DMS153 (cell line): ENCODE measurements at regions not wholly inside any gene's neighbourhood (a gene's known extent, or its start where the extent isn't known, plus 50 kb on each side); places are given as distances from the start of the nearest gene placed in this dataset.
"Not testable (repeated sequence)": the region's sequence is repeated elsewhere in the genome, so short reads cannot be mapped to it uniquely, and the experiment has no call there.

Experiments
- DNase-seq: peaks from one replicate; lab custom pipeline; 2025; lab: John Stamatoyannopoulos, UW

DNA sequence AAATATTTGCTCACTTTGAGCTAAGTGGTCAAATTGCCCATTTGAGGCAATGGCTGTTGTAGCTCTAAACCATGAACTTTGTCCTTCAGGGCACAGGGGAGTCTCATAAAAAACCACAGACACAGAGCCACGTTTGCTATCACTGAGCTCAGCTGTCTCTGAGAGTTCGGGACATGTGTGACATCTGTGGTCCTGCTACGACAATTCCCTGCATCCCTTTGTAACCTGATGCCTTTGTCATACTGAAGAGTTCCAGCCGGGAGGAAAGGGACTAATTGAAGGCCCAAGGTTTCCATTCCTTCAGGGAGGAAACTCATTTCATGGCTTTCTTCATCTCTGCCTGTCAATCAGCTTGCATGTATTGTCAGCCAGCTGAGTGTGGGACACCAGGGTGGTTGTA, 599.4 kb upstream of the CDH5 start:
- no peak for DNase-seq

DNA sequence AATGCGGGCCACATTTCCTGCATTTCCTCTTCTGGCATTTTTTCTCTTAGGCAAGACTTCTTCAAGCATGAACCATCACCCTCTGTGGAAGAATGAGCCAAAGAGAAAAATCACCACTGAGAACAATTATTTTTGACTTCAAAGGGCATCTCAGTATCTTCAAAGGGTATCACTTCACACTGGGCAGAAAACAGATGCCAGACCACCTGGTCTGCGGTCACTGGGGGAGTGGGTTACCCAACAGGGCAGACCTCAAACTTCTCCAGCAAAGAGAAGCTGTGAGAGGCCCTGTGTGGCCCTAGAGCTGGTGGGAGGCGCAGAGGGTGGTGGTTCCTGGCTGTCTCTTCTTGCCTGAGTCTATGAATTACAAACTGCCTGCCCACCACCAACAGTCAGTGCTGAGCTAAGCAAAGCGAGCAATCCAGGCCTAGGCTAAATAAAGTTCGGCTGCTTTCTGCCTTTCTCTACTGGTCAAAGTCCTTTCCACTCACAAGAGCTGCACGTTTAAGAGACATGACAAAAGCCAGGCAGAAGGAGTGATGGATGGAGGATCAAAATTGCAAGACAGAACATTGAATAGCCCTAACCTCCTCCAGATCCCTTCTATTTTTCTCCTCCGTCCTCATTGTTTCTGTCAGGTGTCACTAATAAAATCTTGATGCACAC, 602.7 kb upstream of the CDH5 start:
- DNase-seq: no peak

DNA sequence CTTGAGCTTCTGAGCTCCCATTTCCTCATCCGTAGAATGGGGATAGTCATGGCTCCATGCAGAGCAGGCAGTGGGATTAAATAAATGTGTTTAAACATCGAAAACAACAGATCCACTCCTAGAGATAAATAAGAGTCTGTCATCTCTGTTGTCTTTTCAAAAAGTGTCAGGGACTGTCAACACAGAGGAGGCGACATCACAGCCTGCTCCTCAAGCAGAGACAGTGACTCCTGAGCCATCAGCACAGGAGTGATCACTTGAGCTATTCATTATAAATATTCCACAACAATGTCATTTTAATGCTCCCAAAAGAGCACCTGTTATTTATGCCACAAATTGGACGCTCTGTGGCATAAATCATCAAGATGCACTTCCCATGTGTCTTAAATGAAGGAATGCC, 605.6 kb upstream of the CDH5 start:
- no peak for DNase-seq

DNA sequence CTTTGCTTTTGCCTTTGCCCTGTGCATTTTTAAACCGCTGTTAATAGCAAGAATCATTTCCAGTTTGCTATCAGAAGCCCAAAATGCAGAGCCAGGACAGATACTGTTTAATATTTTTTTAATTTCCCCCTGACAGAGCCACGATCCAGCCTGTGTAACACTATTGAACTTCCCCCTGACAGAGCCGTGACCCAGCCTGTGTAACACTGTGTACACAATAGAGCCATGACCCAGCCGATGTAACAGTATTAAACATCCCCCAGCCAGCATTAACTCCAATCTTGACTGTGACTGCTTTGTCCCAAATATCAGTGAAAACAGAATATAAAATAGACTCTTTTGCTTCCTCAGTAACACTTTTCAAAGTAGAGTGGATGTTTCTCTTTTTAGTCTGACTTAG, 607.9 kb upstream of the CDH5 start:
- no peak for DNase-seq

DNA sequence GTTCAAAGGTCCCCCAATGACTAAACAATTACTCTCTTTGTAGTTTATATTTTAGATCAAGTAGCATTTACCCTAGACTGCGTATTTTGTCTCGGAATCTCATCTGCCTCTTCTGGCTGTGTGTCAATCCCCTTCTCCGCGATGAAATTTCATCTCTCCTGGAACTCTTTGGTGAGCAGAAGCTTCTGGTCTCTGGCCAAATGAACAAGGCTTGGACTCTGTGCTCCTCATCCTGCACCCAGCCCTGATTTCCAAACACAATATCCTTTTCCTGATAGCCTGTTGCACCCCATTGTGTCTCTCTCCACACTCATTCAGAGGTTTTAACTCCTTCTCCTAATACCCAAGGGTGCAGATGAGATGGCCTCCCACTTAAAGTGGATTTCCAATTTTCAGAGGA, 609.4 kb upstream of the CDH5 start:
- DNase-seq: no peak

DNA sequence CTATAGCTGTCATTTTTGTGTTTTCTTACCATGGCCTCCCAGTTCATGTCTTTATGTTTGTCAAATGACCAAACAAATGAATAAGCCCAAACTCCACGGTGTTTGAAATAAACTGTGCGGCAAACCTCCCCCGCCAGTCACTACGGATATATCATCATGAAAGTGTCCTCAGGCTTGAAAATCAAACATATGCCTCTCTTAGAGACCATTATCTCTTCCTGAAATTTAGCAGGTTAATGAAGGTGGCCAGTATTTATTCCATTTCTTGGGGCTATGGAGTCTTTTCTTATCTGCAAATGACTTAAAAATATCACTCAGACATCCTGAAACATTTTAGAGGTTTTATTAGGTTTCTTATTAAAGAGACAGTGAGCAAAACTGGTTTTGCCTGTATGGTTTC, 610.3 kb upstream of the CDH5 start:
- DNase-seq: no peak

DNA sequence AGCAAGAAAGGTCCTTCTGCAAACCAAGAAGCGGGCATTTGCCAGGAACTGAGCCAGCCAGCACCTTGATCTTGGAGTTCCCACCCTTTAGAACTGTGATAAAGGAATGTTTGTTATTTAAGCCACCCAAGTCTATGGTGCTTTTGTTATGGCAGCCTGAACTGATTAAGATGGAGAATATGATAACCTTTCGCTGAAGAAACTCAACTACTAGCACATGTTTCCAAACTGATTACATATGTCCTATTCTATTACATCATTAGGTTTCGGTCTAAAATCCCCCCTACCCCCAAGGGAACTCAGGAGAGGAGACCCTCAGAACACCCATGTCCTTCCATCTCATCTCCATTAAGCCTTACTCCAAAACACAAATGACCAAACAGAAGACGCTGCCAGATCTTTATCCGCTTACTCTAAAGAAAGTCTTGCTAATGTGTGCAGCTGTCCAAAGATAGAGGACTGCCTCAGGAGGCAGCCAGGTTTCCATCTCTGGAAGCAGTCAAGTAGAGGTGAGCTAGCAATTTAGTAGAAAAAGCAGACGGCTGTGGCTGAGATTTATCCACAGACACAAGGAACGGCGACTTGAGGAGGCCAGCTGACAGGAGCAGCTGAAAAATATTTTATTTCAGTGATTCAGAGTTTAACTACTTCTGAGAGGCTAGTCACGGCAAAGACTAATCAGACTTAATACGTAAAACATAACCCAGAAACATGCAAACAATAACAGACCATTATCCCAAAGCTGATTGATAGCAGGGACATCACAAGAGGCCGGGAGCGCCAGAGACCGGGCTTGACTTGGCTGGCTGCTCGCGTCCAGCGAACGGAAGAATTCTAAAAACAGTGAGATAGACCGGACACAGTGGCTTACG, 611.4 kb upstream of the CDH5 start:
- no peak for DNase-seq

DNA sequence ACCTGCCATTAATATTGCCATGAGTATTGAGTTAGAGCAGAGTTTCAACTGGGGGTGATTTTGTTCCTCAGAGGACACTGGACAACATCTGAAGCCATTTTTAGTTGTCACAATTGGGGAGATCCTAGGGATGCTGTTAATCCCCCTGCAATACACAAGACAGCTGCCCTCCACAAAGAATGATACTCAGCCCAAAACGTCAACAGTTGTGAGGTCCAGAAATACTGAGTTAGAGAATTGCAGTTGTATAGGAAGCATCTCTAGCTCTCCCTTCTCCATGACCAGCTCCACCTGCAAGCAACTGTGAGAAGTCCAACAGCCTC, 614.0 kb upstream of the CDH5 start:
- DNase-seq: no peak

DNA sequence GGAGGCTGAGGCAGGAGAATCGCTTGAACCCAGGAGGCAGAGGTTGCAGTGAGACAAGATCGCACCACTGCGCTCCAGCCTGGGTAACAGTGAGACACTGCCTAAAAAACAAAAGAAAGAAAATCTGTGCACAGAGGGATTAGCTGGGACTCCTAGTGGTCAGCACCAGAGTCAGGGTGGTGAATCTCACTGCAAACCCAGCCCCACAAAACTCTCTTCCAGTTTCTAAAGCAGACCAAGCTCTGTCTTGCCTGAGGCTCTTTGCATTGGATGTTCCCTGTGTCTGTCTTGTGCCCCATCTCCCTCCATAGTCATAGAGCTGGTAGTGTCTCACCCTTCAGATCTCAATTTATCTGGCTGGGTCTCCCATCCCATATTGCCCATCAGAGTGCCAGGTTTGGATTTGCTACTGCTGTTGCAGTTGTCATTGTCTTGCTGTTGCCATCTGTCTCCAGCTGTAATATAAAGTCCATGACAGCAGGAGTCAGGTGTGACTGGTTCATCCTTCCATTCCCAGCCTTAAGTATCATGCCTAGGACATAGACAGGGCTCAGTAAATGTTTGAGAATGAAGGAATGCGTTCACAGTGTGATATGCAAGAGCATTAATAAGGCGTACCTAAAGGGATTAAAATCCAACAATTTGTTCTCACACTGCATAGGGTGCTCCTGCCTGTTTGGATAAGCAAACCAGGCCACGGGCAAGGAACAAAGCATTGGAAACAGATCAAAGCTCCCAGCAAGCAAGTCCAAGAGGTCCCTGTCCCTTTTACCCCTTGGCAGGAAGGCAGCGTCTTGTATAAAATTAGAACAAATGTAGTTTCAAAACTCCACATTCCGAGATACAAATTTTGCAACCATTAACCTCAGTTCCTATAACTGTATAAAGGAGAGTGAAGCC, 614.6 kb upstream of the CDH5 start:
- no peak for DNase-seq

DNA sequence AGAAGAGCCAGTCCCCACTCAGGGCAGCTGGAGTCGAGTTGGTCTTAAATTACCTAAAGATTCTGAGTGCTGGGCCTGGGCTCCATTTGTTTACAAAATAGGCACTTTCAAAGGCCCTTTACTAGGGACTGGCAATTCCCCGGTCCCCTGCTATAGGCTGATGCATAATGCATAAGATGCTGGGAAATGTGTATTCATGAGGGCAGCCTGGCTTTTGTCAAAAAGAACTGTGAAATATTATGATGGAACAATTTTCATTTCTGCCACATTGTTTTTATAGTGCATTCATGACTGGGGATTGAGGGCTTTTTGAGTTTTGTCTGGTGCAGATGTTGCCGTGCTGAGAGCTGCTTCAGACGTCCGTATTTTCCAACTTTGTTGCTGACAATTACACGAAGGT, 617.0 kb upstream of the CDH5 start:
- DNase-seq: no peak

DNA sequence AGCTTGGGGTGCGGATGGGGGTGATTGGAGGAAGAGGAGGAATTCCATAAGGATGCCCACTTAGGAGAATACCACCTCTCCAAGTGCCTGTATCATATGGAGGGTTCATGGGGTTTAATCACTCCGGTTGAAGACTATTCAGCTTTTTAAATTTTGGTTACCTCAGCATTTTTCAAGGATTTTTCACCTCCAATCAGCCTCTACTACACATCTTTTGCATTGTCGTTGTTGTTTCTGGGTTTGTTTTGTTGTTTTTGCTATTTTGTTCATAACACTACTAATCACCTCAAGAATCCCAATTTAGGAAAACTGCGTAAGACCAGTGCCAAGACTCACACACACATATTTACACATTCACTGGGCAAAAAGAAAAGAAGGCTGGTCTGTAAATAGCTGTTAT, 619.5 kb upstream of the CDH5 start:
- DNase-seq: no peak

DNA sequence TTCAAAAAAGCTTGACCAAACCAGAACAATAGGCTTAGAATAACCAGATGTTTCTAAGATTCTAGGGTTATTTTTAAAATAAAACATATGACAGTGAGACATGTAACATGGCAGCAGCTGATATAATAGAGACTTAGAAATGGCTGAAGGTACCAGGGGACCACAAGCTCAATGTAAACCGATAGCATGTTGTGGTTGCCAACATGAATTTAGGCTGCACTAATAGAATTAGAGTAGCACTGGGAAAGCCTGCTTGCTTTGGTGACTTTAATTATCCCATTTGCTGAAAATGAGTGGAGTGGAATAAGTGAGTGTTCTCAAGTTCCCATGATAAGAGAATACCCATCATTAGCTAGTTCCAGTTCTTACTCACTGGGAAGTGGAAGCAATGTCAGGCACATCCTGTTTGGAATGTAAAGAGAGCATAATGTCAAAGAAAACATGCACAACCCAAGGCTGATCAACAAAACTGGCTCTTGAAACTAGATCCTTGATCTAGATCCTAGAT, 621.2 kb upstream of the CDH5 start:
- DNase-seq: no peak

DNA sequence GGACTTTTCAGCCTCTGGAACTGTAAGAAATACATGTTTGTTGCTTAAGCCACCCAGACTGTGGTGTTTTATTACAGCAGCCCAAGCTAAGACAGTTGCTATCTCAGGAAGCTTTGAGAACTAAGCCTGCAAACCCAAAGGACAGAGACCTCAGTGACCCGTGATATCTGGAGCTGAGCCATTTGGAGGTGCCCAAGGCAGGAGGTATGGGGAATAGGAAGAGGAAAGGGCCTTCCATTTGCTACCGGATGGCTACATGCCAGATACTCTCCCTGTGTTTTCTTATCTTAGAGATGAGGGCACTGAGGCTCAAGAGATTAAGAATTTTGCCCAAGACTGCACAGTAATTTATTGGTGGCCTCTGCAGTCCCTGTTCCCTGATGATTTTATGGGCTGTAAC, 622.1 kb upstream of the CDH5 start:
- DNase-seq: no peak

DNA sequence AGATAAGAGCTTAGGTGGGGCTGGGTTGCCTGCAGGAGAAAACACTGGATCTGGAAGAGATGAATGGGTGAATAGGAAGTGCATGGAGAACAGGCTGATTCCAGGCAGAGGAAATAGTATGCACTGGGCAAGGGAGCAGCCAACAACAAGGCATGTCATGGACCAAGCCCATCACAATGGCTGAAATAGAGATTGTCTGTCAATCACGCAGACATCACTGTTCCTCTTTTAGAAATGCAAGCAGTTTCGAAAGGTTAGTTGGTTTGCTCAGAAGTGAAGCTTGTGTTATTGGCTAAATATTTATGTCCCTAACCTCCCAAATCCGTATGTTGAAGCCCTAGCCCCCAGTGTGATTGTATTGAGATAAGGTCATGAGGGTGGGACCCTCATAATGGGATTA, 621.7 kb upstream of the CDH11 start:
- DNase-seq: no peak

DNA sequence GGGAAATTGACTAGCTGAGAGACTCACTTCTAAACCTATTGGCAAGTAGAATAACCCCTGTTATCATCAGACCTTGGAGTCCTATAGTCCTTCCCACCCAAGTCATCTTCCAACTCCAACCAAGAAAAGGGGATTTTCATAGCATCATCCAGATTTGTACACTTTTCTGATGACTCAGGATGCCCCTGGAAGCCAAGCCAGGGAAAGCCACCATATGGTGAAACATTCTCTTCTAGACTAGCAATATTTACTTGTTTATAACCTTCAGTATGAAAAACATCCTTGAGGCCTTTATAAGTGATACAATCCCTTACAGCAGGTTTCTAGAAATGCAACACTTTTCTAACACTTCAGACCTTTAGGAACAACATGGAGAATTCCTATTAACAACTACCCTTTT, 618.8 kb upstream of the CDH11 start:
- DNase-seq: no peak

DNA sequence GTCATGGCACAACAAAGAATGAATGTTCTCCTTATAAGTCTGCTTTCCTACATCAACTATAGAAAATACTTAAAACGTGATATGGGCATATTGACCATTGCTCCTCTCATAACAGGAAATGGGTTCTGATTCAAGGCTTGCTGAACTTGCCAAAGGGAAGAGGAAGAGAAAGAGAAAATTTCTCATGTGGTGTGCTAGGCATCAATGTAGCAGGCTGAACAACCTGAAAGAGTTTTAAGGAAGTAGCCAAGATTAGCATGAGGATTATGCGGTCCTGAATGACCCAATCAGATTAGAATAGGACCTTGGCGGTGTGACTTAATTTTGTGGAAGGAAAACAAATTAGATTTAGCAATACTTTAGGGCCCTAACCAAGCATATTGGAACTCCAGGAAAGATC, 617.7 kb upstream of the CDH11 start:
- no peak for DNase-seq

DNA sequence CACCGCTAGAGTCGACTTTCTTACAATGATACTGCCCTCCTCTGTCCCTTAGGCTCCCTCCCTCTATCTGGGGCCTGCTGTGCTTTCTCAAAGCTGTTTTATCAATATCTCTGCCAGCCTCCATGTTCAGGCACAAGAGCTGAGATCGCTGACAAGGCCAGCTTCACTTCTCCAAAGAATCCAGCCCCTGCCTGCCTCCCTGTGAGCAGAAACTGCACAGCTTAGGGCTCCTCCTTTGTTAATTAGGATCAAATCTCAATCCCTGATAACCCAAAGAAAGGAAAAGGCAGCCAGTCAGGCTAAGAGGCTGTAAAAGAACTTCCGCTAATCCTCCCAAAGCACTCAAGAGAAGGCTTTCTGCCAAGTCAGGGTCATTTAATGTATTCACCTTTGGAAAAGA, 616.0 kb upstream of the CDH11 start:
- peak; percentile 12 for DNase-seq

DNA sequence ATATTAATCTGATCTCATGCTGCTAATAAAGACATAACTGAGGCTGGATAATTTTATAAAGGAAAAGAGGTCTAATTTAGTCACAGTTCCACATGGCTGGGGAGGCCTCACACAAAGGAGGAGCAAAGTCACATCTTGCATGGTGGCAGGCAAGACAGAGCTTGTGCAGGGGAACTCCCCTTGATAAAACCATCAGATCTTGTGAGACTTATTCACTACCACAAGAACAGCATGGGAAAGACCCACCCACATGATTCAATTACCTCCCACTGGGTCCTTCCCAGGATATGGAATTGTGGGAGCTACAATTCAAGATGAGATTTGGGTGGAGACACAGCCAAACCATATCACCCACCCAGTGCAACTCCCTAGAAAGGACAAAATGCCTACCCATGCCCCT, 613.8 kb upstream of the CDH11 start:
- DNase-seq: not testable (repeated sequence)

DNA sequence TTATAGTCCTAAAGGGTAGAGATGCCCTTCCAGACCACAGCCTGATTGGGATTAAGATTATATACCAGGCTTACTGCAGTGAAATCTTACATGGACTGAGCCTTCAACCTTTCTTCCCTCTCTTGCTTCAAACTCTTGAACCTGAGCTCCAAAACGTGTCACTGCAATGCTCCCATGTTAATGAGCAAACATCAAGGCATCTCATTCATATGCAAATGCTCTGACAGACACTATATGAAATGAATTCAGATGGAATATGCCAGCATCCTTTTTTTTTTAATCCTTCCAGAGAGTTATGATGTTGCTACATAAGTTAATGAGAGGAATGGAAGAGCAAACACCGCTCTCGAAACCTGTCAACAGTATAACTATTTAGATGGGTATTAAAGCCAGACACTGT, 611.9 kb upstream of the CDH11 start:
- DNase-seq: no peak

DNA sequence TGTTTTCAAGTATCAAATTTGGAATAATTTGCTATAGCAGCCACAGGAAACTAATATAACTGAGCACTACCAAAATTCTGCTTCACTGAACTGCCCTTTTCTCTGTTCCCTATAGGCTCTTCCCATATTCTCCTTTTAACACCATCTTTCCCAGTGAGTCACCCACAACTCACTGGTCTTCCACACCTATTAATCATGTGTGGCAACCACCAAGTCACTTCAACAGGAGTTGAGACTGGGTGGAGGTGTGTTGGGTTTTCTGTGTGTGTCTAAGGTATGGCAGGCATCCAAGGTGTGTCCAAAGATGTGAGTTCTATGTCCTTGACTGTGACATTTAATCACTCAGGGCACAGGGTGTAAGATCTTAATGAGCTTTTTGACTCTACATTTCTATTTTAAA, 610.0 kb upstream of the CDH11 start:
- no peak for DNase-seq

DNA sequence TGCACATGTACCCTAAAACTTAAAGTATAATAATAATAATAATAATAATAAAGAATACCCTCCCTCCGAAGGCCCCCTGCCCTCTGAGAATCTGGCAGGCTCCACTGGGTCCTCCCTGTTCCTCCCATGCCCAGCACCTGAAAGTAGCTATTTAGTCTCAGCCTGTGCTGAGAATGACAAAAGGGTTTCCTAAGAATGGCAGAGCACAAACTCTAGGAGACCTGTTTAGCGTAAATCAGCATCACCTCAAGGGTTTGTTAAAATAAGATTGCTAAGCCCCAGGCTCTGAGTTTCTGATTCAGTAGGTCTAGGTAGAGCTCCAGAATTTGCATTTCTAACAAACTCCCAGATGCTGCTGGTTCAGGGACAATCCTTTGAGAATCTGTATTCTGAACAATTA, 606.8 kb upstream of the CDH11 start:
- DNase-seq: no peak

DNA sequence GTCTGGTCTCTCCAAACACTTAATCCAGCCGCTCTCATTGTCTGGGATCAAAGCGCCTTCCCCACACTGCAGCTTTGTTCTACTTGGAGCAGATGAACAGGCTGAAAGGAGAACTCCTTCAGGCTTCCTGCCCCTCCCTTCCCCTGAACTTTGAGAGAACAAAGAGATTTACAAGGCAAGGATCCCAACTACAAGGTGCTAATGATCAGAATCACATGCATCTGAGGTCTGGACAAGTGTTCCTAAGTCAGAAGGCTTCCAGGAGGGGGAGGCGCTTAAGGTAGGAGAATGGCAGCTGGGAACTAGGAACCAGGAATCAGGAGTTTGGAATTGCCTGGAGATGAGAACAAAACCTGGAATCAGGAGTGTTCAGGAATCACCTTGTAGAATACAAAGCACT, 606.3 kb upstream of the CDH11 start:
- DNase-seq: no peak
